Caco-2 (cell line): ENCODE measurements at regions not wholly inside any gene's neighbourhood (a gene's known extent, or its start where the extent isn't known, plus 50 kb on each side); places are given as distances from the start of the nearest gene placed in this dataset.

Source experiments
- BruUV-seq: library from RNA; stranded (reverse); fragments of 400-500 nt; replicated peaks from 2 replicates; lab custom pipeline; 2021; lab: Mats Ljungman, UMichigan
- CTCF ChIA-PET: fragments of 300-600 bp; sonication (Branson Sonifier 250); formaldehyde crosslinking; loops from one replicate; lab custom pipeline; 2022; ENCODE audit warnings: antibody characterized with exemption; lab: Charles Lee
- POLR2A ChIA-PET: fragments of 300-600 bp; sonication (Branson Sonifier 250); formaldehyde crosslinking; loops from one replicate; lab custom pipeline; 2022; ENCODE audit warnings: antibody characterized with exemption; lab: Charles Lee
- DNase-seq, 2 experiments: peaks; one replicate each; pipeline versions ENCODE4 v3.0.0 to v3.0.0-alpha.2; 2020 to 2022
- H3K27me3 ChIP-seq: replicated peaks from 2 replicates; pipeline ENCODE4 v1.6.0; 2011; ENCODE audit warnings: low read length; ENCODE audit not compliant: control insufficient read depth, insufficient read depth
- H3K36me3 ChIP-seq: 2 replicates; pipeline ENCODE4 v1.5.1; 2011; ENCODE audit warnings: low read length; ENCODE audit not compliant: control insufficient read depth, insufficient read depth
- H3K4me1 ChIP-seq: fragments of 250-450 bp; sonication (Bioruptor Pico); 2 replicates; pipeline ENCODE4 v1.5.1; 2020; ENCODE audit warnings: mild to moderate bottlenecking
- H3K4me3 ChIP-seq: 2 replicates; pipeline ENCODE4 v1.5.1; 2011; ENCODE audit warnings: low read depth, mild to moderate bottlenecking, control low read depth, low read length
- H3K9me3 ChIP-seq: fragments of 250-450 bp; sonication (Bioruptor Pico); 2 replicates; pipeline ENCODE4 v1.5.1; 2020; ENCODE audit warnings: mild to moderate bottlenecking, moderate library complexity
- H3K27ac Mint-ChIP-seq: one replicate; pipeline ENCODE4 v1.8.0; 2022; ENCODE audit warnings: mixed read lengths; ENCODE audit not compliant: unreplicated experiment
- H3K27me3 Mint-ChIP-seq: one replicate; pipeline ENCODE4 v1.8.0; 2022; ENCODE audit warnings: mixed read lengths; ENCODE audit not compliant: insufficient read depth, unreplicated experiment
- H3K36me3 Mint-ChIP-seq: one replicate; pipeline ENCODE4 v1.8.0; 2022; ENCODE audit warnings: mild to moderate bottlenecking, mixed read lengths; ENCODE audit not compliant: insufficient read depth, unreplicated experiment
- H3K4me1 Mint-ChIP-seq: one replicate; pipeline ENCODE4 v1.8.0; 2022; ENCODE audit warnings: low read depth, mixed read lengths; ENCODE audit not compliant: unreplicated experiment
- H3K4me3 Mint-ChIP-seq: one replicate; pipeline ENCODE4 v1.8.0; 2022; ENCODE audit warnings: mild to moderate bottlenecking, moderate library complexity, mixed read lengths; ENCODE audit not compliant: unreplicated experiment
- H3K9me3 Mint-ChIP-seq: one replicate; pipeline ENCODE4 v1.8.0; 2022; ENCODE audit warnings: mixed read lengths; ENCODE audit not compliant: unreplicated experiment
- CTCF ChIP-seq, 2 experiments: fragments of 200-600 bp in 1 of 2; IDR thresholded peaks; 1 replicate in 1 of 2; 2 replicates in 1 of 2; pipeline versions ENCODE4 v1.5.1 to v1.8.0; 2011 to 2022; ENCODE audit warnings: antibody characterized with exemption in 1 of 2, control low read depth in 1 of 2, inconsistent platforms in 1 of 2, low read depth in 1 of 2, low read length in 1 of 2, mild to moderate bottlenecking in 1 of 2, moderate library complexity in 1 of 2; ENCODE audit not compliant: insufficient read depth in 1 of 2, severe bottlenecking in 1 of 2, unreplicated experiment in 1 of 2
- intact Hi-C: fragments of 100-400 bp; cut with micrococcal nuclease; formaldehyde crosslinking; loops from one replicate; pipeline ENCODE4 v1.10.0; 2022; ENCODE audit not compliant: unreplicated experiment

GRCh38 chr2:239670463-239671120, 269.8 kb upstream of the HDAC4 start:
- intact Hi-C loops, result no loop called here
- Mint-ChIP-seq H3K36me3 (no peaks in the 10 kb centered on the region), H3K4me1 (no peaks in the 10 kb centered on the region), H3K4me3 (no peak overlapping the region), H3K27ac (no peak overlapping the region), H3K9me3 (no peaks in the 10 kb centered on the region), H3K27me3 (peaks cover 6% of the 10 kb centered on the region)
- no peak for TF ChIP-seq CTCF (IDR thresholded peaks at IDR 0.05; ENCODE audit: insufficient read depth in 1 of 2, low read depth in 1 of 2, low read length in 1 of 2, severe bottlenecking in 1 of 2, unreplicated experiment in 1 of 2)
- DNase-seq, result no peak
- H3K4me1 ChIP-seq, result no peaks in the 10 kb centered on the region
- no peak overlapping the region for H3K4me3 ChIP-seq
- CTCF ChIA-PET, result no interaction called here
- no peaks in the 10 kb centered on the region; the same call in 1 of the 2 replicates for H3K27me3 ChIP-seq
- POLR2A ChIA-PET, result no interaction called here
- no TSS peak for BruUV-seq
- no peaks in the 10 kb centered on the region for H3K9me3 ChIP-seq
- H3K36me3 ChIP-seq, result no peaks in the 10 kb centered on the region

GRCh38 chr2:239669899-239670460, 269.2 kb upstream of the HDAC4 start:
- no peaks in the 10 kb centered on the region for H3K36me3 Mint-ChIP-seq
- H3K27ac Mint-ChIP-seq, result no peak overlapping the region
- no peaks in the 10 kb centered on the region for H3K4me1 ChIP-seq
- H3K36me3 ChIP-seq, result no peaks in the 10 kb centered on the region
- peaks cover 6% of the 10 kb centered on the region for H3K27me3 Mint-ChIP-seq
- POLR2A ChIA-PET, result no interaction called here
- intact Hi-C loops, result no loop called here
- H3K4me1 Mint-ChIP-seq, result no peaks in the 10 kb centered on the region
- CTCF ChIA-PET, result no interaction called here
- H3K27me3 ChIP-seq, result no peaks in the 10 kb centered on the region; the same call in 1 of the 2 replicates
- no peak for TF ChIP-seq CTCF (IDR thresholded peaks at IDR 0.05; ENCODE audit: insufficient read depth in 1 of 2, low read depth in 1 of 2, low read length in 1 of 2, severe bottlenecking in 1 of 2, unreplicated experiment in 1 of 2)
- no TSS peak for BruUV-seq
- H3K4me3 ChIP-seq, result no peak overlapping the region
- no peaks in the 10 kb centered on the region for H3K9me3 Mint-ChIP-seq
- H3K9me3 ChIP-seq, result no peaks in the 10 kb centered on the region
- no peak overlapping the region for H3K4me3 Mint-ChIP-seq
- no peak for DNase-seq

GRCh38 chr2:239669181-239669898, 268.5 kb upstream of the HDAC4 start:
- H3K27me3 Mint-ChIP-seq, result peaks cover 6% of the 10 kb centered on the region
- CTCF ChIA-PET, result no interaction called here
- H3K4me1 Mint-ChIP-seq, result no peaks in the 10 kb centered on the region
- no TSS peak for BruUV-seq
- POLR2A ChIA-PET, result no interaction called here
- no peak overlapping the region for H3K4me3 ChIP-seq
- DNase-seq, result no peak
- no peak for TF ChIP-seq CTCF (IDR thresholded peaks at IDR 0.05; ENCODE audit: insufficient read depth in 1 of 2, low read depth in 1 of 2, low read length in 1 of 2, severe bottlenecking in 1 of 2, unreplicated experiment in 1 of 2)
- H3K4me3 Mint-ChIP-seq, result no peak overlapping the region
- no peaks in the 10 kb centered on the region for H3K9me3 ChIP-seq
- no peaks in the 10 kb centered on the region for H3K4me1 ChIP-seq
- H3K27me3 ChIP-seq, result no peaks in the 10 kb centered on the region; the same call in 1 of the 2 replicates
- intact Hi-C loops, result no loop called here
- no peak overlapping the region for H3K27ac Mint-ChIP-seq
- no peaks in the 10 kb centered on the region for H3K36me3 Mint-ChIP-seq
- no peaks in the 10 kb centered on the region for H3K36me3 ChIP-seq
- H3K9me3 Mint-ChIP-seq, result no peaks in the 10 kb centered on the region
